Natural killer cell (primary cell): ENCODE measurements at regions not wholly inside any gene's neighbourhood (a gene's known extent, or its start where the extent isn't known, plus 50 kb on each side); places are given as distances from the start of the nearest gene placed in this dataset.

Experiments
- ATAC-seq, 3 donors: fragments of 150-1000 bp in 2 of 3; fragments of 200-7000 bp in 1 of 3; cut with Tn5 transposase; 1 replicate in 1 of 3; 2 replicates in 2 of 3; pipeline ENCODE4 v1.10.0; 2021; ENCODE audit warnings: mild to moderate bottlenecking in 2 of 3, moderate library complexity in 2 of 3
- DNase-seq, 2 donors: peaks; one replicate each; pipeline versions ENCODE4 v3.0.0 to v3.0.0-alpha.2; 2013 to 2021; ENCODE audit warnings: mixed read lengths in 1 of 2
- H3K27ac ChIP-seq: one replicate; pipeline ENCODE4 v1.5.1; 2013; ENCODE audit warnings: mild to moderate bottlenecking, low read length
- H3K27me3 ChIP-seq: one replicate; pipeline ENCODE4 v1.6.1; 2013; ENCODE audit warnings: low read length; ENCODE audit not compliant: control insufficient read depth, insufficient read depth
- H3K36me3 ChIP-seq: one replicate; pipeline ENCODE4 v1.6.1; 2013; ENCODE audit warnings: low read length; ENCODE audit not compliant: control insufficient read depth, insufficient read depth
- H3K4me1 ChIP-seq: one replicate; pipeline ENCODE4 v1.6.1; 2013; ENCODE audit warnings: low read length; ENCODE audit not compliant: control insufficient read depth, insufficient read depth
- H3K4me3 ChIP-seq: one replicate; pipeline ENCODE4 v1.5.1; 2013; ENCODE audit warnings: low read length
- H3K9me3 ChIP-seq: one replicate; pipeline ENCODE4 v1.6.1; 2013; ENCODE audit warnings: low read length; ENCODE audit not compliant: control insufficient read depth, insufficient read depth
- H3K27ac Mint-ChIP-seq, 2 donors: one replicate each; pipeline ENCODE4 v1.8.0; 2022; ENCODE audit warnings: mild to moderate bottlenecking in 2 of 2, mixed read lengths in 2 of 2, moderate library complexity in 1 of 2
- H3K27me3 Mint-ChIP-seq, 2 donors: one replicate each; pipeline ENCODE4 v1.8.0; 2022; ENCODE audit warnings: low read depth in 2 of 2, mixed read lengths in 2 of 2
- H3K36me3 Mint-ChIP-seq: one replicate; pipeline ENCODE4 v1.8.0; 2022; ENCODE audit warnings: mixed read lengths
- H3K4me1 Mint-ChIP-seq, 2 donors: one replicate each; pipeline ENCODE4 v1.8.0; 2022; ENCODE audit warnings: mixed read lengths in 2 of 2
- H3K4me3 Mint-ChIP-seq: one replicate; pipeline ENCODE4 v1.8.0; 2022; ENCODE audit warnings: mild to moderate bottlenecking, moderate library complexity, mixed read lengths
- H3K9me3 Mint-ChIP-seq, 2 donors: one replicate each; pipeline ENCODE4 v1.8.0; 2022; ENCODE audit warnings: mixed read lengths in 2 of 2
- WGBS: methylation state at CpG from one replicate; pipeline ENCODE4 v1.1.7; 2013; ENCODE audit warnings: missing lambda C conversion rate; ENCODE audit not compliant: insufficient coverage; 5-methylcytosine and 5-hydroxymethylcytosine counted together
- intact Hi-C: fragments of 100-400 bp; cut with micrococcal nuclease; formaldehyde crosslinking; loops from one replicate; pipeline ENCODE4 v1.14.2; 2022
- TF ChIP-seq, protein P1 (sequence below): fragments of 200-600 bp; IDR thresholded peaks from one replicate; pipeline ENCODE4 v1.8.0; 2022; ENCODE audit warnings: antibody characterized with exemption

DNA sequence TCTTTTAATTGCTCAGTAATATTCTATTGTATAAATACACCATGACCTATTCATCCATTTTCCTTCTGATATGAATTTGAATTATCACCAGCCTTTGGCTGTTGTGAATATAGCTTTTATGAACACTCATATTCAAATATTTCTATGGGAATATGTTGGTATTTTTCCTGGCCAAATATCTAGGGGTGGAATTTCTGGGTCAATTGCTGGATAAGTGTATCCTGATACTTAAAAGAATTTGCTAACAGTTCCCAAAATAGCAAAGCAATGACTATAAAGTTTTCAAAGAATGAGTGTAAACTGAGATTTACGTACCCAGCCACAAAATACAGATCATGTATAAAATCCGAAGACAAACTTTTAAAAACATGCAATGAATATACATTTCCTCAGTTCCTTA, 148.7 kb upstream of the CLEC14A start:
- no peak for ATAC-seq
- DNase-seq: no peak
- Histone ChIP-seq H3K27me3 (no peaks in the 10 kb centered on the region), H3K4me1 (no peaks in the 10 kb centered on the region), H3K4me3 (no peak overlapping the region), H3K9me3 (no peaks in the 10 kb centered on the region), H3K36me3 (no peaks in the 10 kb centered on the region), H3K27ac (no peak overlapping the region)
- intact Hi-C loops: no loop called here
- Mint-ChIP-seq H3K4me3 (no peak overlapping the region), H3K27me3 (no peaks in the 10 kb centered on the region), H3K36me3 (no peaks in the 10 kb centered on the region), H3K4me1 (no peaks in the 10 kb centered on the region), H3K27ac (no peak overlapping the region), H3K9me3 (peaks cover 4 to 6% of the 10 kb centered on the region in 2 donors)
- WGBS: no CpG with 5 or more reads among the region's 2 CpGs
- TF ChIP-seq, protein P1, sequence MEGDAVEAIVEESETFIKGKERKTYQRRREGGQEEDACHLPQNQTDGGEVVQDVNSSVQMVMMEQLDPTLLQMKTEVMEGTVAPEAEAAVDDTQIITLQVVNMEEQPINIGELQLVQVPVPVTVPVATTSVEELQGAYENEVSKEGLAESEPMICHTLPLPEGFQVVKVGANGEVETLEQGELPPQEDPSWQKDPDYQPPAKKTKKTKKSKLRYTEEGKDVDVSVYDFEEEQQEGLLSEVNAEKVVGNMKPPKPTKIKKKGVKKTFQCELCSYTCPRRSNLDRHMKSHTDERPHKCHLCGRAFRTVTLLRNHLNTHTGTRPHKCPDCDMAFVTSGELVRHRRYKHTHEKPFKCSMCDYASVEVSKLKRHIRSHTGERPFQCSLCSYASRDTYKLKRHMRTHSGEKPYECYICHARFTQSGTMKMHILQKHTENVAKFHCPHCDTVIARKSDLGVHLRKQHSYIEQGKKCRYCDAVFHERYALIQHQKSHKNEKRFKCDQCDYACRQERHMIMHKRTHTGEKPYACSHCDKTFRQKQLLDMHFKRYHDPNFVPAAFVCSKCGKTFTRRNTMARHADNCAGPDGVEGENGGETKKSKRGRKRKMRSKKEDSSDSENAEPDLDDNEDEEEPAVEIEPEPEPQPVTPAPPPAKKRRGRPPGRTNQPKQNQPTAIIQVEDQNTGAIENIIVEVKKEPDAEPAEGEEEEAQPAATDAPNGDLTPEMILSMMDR: no peak

GRCh38 chr14:38404100-38404541, 148.2 kb upstream of the CLEC14A start:
- no peaks in the 10 kb centered on the region for H3K36me3 Mint-ChIP-seq
- Histone ChIP-seq H3K27ac (no peak overlapping the region), H3K36me3 (no peaks in the 10 kb centered on the region), H3K27me3 (no peaks in the 10 kb centered on the region), H3K4me3 (no peak overlapping the region), H3K4me1 (no peaks in the 10 kb centered on the region), H3K9me3 (no peaks in the 10 kb centered on the region)
- WGBS: no CpG with 5 or more reads among the region's 1 CpG
- TF ChIP-seq, protein P1: no peak
- intact Hi-C loops: no loop called here
- DNase-seq (no peak), ATAC-seq (no peak)
- H3K9me3 Mint-ChIP-seq: peaks cover 4 to 6% of the 10 kb centered on the region in 2 donors
- no peak overlapping the region for H3K4me3 Mint-ChIP-seq
- no peak overlapping the region for H3K27ac Mint-ChIP-seq
- H3K27me3 Mint-ChIP-seq: peaks cover 0 to 2% of the 10 kb centered on the region in 2 donors
- H3K4me1 Mint-ChIP-seq: no peaks in the 10 kb centered on the region

GRCh38 chr14:38400751-38401150, 144.9 kb upstream of the CLEC14A start:
- DNase-seq (no peak), ATAC-seq (no peak)
- Histone ChIP-seq H3K4me3 (no peak overlapping the region), H3K36me3 (no peaks in the 10 kb centered on the region), H3K27me3 (no peaks in the 10 kb centered on the region), H3K9me3 (no peaks in the 10 kb centered on the region), H3K4me1 (no peaks in the 10 kb centered on the region), H3K27ac (no peak overlapping the region)
- no peak overlapping the region for H3K27ac Mint-ChIP-seq
- H3K4me1 Mint-ChIP-seq: no peaks in the 10 kb centered on the region
- H3K4me3 Mint-ChIP-seq: no peak overlapping the region
- no peaks in the 10 kb centered on the region for H3K36me3 Mint-ChIP-seq
- TF ChIP-seq, protein P1: no peak
- peaks cover 3 to 6% of the 10 kb centered on the region in 2 donors for H3K9me3 Mint-ChIP-seq
- peaks cover 0 to 4% of the 10 kb centered on the region in 2 donors for H3K27me3 Mint-ChIP-seq
- intact Hi-C loops: no loop called here
- WGBS: 82% methylated on average over 3 of the region's 3 CpGs

GRCh38 chr14:38399652-38400051, 143.8 kb upstream of the CLEC14A start:
- Mint-ChIP-seq H3K4me3 (no peak overlapping the region), H3K27ac (no peak overlapping the region), H3K36me3 (no peaks in the 10 kb centered on the region), H3K4me1 (no peaks in the 10 kb centered on the region), H3K9me3 (peaks cover 7 to 9% of the 10 kb centered on the region in 2 donors), H3K27me3 (peaks cover 0 to 5% of the 10 kb centered on the region in 2 donors)
- ATAC-seq (no peak), DNase-seq (no peak)
- Histone ChIP-seq H3K27ac (no peak overlapping the region), H3K9me3 (no peaks in the 10 kb centered on the region), H3K4me1 (no peaks in the 10 kb centered on the region), H3K36me3 (no peaks in the 10 kb centered on the region), H3K4me3 (no peak overlapping the region), H3K27me3 (no peaks in the 10 kb centered on the region)
- TF ChIP-seq, protein P1: no peak
- intact Hi-C loops: no loop called here
- WGBS: 20% methylated on average over 1 of the region's 2 CpGs
